ENCODE measurements at regions not wholly inside any gene's neighbourhood (a gene's known extent, or its start where the extent isn't known, plus 50 kb on each side); places are given as distances from the start of the nearest gene placed in this dataset.

GRCh38 chr3:18586076-18586475, 160.9 kb upstream of the SATB1 start:
- Mint-ChIP-seq H3K27ac (ENCODE audit: low read depth, unreplicated experiment) (no peak overlapping the region), H3K9me3 (ENCODE audit: unreplicated experiment) (peaks cover 7% of the 10 kb centered on the region), H3K4me1 (ENCODE audit: insufficient read depth, unreplicated experiment) (no peaks in the 10 kb centered on the region), H3K4me3 (ENCODE audit: unreplicated experiment) (no peak overlapping the region), H3K36me3 (ENCODE audit: insufficient read depth, unreplicated experiment) (no peaks in the 10 kb centered on the region), H3K27me3 (ENCODE audit: insufficient read depth, unreplicated experiment) (no peaks in the 10 kb centered on the region)
- peak; percentile 25 for DNase-seq (ENCODE audit: unreplicated experiment)
- intact Hi-C loops (cut with micrococcal nuclease), result no loop called here
- no TSS peak for BruUV-seq (replicated peaks)
- TF ChIP-seq CTCF (IDR thresholded peaks at IDR 0.05; ENCODE audit: unreplicated experiment), result no peak
- CTCF ChIA-PET, result no interaction called here
- POLR2A ChIA-PET, result interaction anchor here (0.7 kb wide), 1 partner anchor 194 kb away, joined by 3 read pairs; no protein-coding TSS in a partner anchor

- Mint-ChIP-seq H3K4me1 (ENCODE audit: insufficient read depth, unreplicated experiment) (no peaks in the 10 kb centered on the region), H3K4me3 (ENCODE audit: unreplicated experiment) (no peak overlapping the region), H3K9me3 (ENCODE audit: unreplicated experiment) (peaks cover 7% of the 10 kb centered on the region), H3K27ac (ENCODE audit: low read depth, unreplicated experiment) (no peak overlapping the region), H3K27me3 (ENCODE audit: insufficient read depth, unreplicated experiment) (no peaks in the 10 kb centered on the region), H3K36me3 (ENCODE audit: insufficient read depth, unreplicated experiment) (no peaks in the 10 kb centered on the region)
- ChIA-PET CTCF (interaction anchor here (0.7 to 1.1 kb wide), 3 partner anchors 25 to 403 kb away, joined by 3 to 5 read pairs (median 3); no protein-coding TSS in a partner anchor), POLR2A (interaction anchor here (0.7 kb wide), 1 partner anchor 38 kb away, joined by 3 read pairs; no protein-coding TSS in a partner anchor)
- BruUV-seq (replicated peaks), result no TSS peak
- TF ChIP-seq CTCF (IDR thresholded peaks at IDR 0.05; ENCODE audit: unreplicated experiment), result no peak
- DNase-seq (ENCODE audit: unreplicated experiment), result no peak
- intact Hi-C loops (cut with micrococcal nuclease), result no loop called here
Measured at GRCh38 chr3:18585004-18585968, 160.1 kb upstream of the SATB1 start.

- no peak overlapping the region for H3K27ac Mint-ChIP-seq (ENCODE audit: low read depth, unreplicated experiment)
- no peaks in the 10 kb centered on the region for H3K36me3 Mint-ChIP-seq (ENCODE audit: insufficient read depth, unreplicated experiment)
- H3K4me1 Mint-ChIP-seq (ENCODE audit: insufficient read depth, unreplicated experiment), result peaks cover 5% of the 10 kb centered on the region
- peaks cover 9% of the 10 kb centered on the region for H3K27me3 Mint-ChIP-seq (ENCODE audit: insufficient read depth, unreplicated experiment)
- no TSS peak for BruUV-seq (replicated peaks)
- CTCF ChIA-PET, result interaction anchor here (0.7 to 2.0 kb wide), 3 partner anchors 21 to 59 kb away, joined by 3 to 13 read pairs (median 3); no protein-coding TSS in a partner anchor
- H3K9me3 Mint-ChIP-seq (ENCODE audit: unreplicated experiment), result peaks cover 7% of the 10 kb centered on the region
- DNase-seq (ENCODE audit: unreplicated experiment), result peak; percentile 41
- TF ChIP-seq CTCF (IDR thresholded peaks at IDR 0.05; ENCODE audit: unreplicated experiment), result no peak
- H3K4me3 Mint-ChIP-seq (ENCODE audit: unreplicated experiment), result no peak overlapping the region
- intact Hi-C loops (cut with micrococcal nuclease), result no loop called here
- POLR2A ChIA-PET, result no interaction called here
Measured at GRCh38 chr3:18580268-18580667, 155.1 kb upstream of the SATB1 start.

GRCh38 chr3:18579661-18580060, 154.5 kb upstream of the SATB1 start:
- H3K27me3 Mint-ChIP-seq (ENCODE audit: insufficient read depth, unreplicated experiment), result peaks cover 9% of the 10 kb centered on the region
- ChIA-PET CTCF (interaction anchor here (1.4 to 2.0 kb wide), 2 partner anchors 20 to 54 kb away, joined by 3 to 13 read pairs; no protein-coding TSS in a partner anchor), POLR2A (no interaction called here)
- peaks cover 5% of the 10 kb centered on the region for H3K4me1 Mint-ChIP-seq (ENCODE audit: insufficient read depth, unreplicated experiment)
- intact Hi-C loops (cut with micrococcal nuclease), result no loop called here
- peaks cover 7% of the 10 kb centered on the region for H3K9me3 Mint-ChIP-seq (ENCODE audit: unreplicated experiment)
- DNase-seq (ENCODE audit: unreplicated experiment), result no peak
- H3K4me3 Mint-ChIP-seq (ENCODE audit: unreplicated experiment), result no peak overlapping the region
- no peak overlapping the region for H3K27ac Mint-ChIP-seq (ENCODE audit: low read depth, unreplicated experiment)
- no peak for TF ChIP-seq CTCF (IDR thresholded peaks at IDR 0.05; ENCODE audit: unreplicated experiment)
- H3K36me3 Mint-ChIP-seq (ENCODE audit: insufficient read depth, unreplicated experiment), result no peaks in the 10 kb centered on the region
- no TSS peak for BruUV-seq (replicated peaks)
